NB4 (cell line): ENCODE measurements at regions not wholly inside any gene's neighbourhood (a gene's known extent, or its start where the extent isn't known, plus 50 kb on each side); places are given as distances from the start of the nearest gene placed in this dataset.

Experiments used
- CTCF ChIP-seq: IDR thresholded peaks from one replicate; pipeline ENCODE4 v1.5.1; 2012; ENCODE audit warnings: low read depth, low read length
- POLR2A ChIP-seq: IDR thresholded peaks from 2 replicates; pipeline ENCODE4 v1.6.1; 2011; ENCODE audit warnings: mild to moderate bottlenecking; ENCODE audit not compliant: insufficient read length; ENCODE audit errors: extremely low read depth

DNA sequence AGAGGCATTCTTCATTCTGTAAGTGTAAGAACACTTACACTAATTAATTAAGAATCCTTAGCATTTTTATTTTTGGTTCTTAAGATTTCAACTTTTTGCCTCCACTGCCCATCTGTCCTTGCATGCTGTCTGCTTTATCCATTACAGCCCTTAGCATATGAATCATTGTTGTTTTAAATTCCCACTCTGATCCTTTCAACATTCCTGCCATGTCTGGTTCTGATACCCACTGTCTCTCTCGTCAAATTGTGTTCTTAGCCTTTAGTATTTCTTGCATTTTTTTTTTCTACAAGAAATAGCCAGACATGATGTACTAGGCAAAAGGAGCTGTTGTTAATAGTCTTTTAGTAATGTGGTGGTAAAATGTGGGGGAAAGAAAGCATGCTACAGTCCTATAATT lies 1360.0 kb downstream of the TECRL start:
- no peak for TF ChIP-seq CTCF
- no peak for TF ChIP-seq POLR2A
